Amniotic epithelial cell (primary cell): ENCODE measurements at regions not wholly inside any gene's neighbourhood (a gene's known extent, or its start where the extent isn't known, plus 50 kb on each side); places are given as distances from the start of the nearest gene placed in this dataset.

Experiments used
- DNase-seq: peaks from one replicate; pipeline ENCODE4 v3.0.0-alpha.2; 2010; ENCODE audit warnings: low read depth

DNA sequence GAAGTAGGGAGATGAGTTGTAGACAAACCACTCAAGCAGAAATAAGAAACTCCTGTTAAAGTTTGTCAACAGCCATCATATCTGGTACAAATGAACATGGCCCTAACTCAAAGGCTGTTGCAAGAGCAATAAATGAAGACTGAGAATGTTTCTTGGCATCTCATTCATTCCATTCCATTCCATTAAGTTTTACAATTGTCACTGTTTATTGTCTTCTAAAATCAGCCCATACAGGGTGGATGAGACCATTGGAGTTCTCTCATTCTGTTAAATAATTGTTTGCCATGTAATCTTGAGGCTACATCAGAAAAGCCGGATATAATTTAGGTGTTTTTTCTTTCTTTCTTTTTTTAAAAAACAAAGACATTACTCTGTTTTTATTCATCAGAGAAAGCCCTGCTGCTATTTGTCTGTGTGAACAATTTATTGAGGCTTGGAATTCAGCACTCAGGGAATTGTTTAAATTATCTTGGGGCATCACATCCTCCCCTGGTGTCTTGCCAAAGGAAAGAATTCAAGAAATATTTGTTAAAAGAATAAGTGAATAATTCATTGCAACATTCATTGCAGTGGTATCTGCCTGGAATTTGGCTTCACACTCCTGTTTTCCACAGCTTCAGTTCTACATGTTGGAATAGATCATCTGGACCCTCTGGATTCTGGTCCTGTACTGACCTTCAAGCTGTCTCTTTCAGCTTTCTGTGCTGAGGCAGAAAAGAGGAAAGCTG lies 604.5 kb downstream of the PLPP3 start:
- peak; percentile 84 for DNase-seq

DNA sequence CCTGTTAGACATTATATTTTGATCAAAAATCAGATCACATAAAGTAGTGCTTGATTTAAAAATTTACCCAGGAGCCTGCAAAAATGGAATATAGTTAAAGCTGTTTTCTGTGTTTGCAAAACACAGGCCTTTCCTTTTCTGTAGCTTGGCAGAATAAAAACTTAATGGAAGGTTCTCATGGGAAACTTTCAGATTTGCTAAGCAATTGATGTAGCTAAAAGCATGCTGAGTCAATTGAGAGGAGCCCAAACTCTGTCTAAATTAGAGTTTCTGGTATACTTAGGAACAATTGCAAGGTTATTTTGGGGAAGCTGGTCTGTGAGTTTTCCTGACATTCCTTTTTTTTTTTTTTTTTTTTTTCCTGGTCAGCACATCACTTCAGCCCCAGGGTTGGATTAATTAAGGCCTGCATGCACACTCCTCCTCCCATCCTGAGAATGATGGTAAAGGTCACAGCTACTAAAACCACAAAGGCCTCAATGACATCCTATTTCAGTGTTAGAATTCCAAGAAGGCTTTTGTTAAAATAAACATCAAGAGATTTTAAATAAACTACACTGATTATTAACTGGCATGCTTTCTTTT lies 608.7 kb downstream of the PLPP3 start:
- no peak for DNase-seq

DNA sequence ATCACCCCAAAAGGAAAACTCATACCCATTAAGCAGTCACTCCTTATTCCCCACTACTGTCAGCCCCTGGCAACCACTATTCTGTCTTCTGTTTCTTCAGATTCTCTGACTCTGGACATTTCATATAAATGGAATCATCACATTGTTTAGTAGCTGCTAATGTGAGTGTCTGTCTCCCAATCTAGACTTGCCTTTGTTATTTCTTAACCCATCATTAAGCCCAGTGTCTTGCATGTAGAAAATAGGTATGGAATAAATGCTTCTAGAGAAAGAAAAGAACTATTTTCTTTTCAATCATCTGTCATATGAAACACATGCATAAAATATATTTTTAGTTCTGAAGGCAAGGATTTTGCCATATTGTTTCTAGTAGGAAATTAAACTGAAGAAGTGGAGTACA lies 610.0 kb downstream of the PLPP3 start:
- DNase-seq, result no peak

DNA sequence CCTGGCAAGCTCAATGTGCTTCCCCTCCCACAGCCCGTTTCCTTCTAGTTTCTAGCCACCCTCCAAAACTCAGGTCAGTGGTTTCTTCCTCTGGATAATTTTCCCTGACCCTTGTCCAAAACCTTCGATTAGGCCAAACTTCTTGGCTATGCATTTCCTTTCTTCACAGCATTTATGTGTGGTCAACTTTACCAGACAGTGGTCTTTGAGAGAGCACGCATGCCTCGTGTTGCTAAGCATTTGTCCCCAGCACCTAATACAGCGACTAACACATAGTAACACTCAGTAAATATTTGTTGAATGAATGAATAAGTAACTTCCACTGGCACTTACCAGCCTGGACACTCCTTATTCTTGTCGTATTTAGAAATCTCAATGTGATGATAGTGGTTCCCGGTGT lies 610.7 kb downstream of the PLPP3 start:
- DNase-seq, result no peak

DNA sequence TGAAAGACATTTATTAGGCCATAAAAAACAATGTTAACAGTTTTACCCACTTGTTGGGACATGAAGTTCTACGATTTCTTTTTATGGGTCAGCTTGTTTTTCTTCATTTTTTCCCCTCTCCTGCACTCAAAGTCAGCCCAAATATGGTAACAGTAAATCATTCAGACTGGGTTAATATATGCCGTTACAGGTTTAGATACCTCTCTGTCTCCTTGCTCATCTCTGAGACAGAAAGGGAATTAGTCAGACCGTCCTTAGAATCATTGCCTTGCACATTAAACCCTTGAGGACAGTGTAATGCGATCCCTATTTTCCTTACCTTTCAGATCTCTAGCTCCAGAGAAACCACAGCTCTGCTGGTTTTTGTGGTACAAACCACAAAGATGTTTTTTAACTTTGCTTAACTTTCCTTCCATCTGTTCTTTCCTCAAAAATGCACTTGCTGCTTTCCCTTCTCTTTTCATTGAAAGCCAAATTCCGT lies 613.3 kb downstream of the PLPP3 start:
- DNase-seq, result peak; percentile 42

DNA sequence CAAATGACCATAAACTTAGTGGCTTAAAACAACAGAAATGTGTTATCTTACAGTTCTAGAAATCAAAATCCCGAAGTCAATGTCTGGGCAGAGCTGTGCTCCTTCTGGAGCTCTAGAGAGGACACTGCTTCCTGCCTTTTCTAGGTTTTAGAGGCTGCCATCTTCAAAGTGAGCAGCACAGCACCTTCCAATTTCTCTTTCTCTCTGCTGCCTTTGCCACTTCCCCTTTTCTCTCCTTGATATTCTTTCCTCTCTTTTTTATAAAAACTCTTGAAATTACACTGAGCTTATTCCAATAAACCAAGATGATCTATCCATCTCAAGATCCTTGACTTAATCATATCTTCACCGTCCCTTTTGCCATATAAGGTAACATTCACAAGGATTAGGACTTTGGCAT lies 616.9 kb downstream of the PLPP3 start:
- no peak for DNase-seq

DNA sequence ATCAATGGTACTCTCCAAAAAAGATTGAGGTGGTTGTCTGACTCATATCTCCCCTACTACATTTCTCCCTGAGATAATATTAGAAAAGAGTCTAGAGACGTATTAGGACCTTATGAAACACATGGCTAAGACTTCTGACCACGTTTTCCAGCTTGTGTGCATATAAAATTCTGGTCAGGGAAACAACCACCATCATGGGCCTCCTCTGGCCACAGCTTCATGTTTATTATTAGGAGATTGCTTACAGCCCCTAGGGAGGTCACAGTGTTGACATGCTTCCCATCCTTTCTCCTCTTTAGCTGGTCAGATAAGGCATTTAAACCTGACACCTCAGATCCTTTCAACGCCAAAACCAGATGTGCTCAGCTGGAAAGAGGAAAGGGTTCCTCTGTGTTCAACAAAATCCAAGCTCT lies 620.2 kb downstream of the PLPP3 start:
- no peak for DNase-seq

DNA sequence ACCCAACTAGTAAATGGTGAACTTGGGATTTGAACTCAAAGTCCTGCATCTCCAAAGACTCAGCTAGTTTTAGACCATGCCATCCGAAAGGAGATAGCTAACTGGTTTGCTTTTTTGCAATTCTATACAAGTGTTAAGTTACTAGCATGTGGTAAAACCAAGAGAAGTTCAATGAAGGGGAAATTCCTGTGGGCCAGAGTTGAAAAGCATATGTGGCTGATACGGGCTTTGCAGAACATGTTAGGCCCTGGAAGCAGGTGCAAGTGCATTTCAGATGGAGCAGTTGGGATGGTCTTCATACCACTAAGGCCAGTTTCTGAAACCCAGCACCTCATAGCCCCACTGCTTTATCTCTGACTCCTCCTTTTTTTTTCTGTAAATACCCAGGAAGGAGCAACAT lies 620.9 kb downstream of the PLPP3 start:
- no peak for DNase-seq

DNA sequence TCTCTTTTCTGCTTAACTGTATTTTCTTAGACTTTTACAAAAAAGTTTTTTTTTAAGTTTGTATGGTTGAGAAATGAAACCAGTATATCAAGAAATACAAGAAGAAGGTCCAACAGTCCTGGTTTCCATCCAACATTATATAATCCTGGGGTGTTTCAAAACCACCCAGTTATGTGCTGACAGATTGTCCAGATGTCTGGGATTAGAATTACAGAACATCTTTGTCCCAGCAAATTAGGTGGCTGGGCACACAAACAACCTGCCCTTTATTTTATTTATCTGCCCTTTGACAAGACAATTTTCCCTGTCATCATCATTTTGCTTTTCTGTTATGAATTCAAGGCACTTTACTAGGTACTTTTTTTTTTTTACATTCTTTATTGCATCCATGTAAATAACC lies 622.1 kb downstream of the PLPP3 start:
- DNase-seq, result peak; percentile 11

DNA sequence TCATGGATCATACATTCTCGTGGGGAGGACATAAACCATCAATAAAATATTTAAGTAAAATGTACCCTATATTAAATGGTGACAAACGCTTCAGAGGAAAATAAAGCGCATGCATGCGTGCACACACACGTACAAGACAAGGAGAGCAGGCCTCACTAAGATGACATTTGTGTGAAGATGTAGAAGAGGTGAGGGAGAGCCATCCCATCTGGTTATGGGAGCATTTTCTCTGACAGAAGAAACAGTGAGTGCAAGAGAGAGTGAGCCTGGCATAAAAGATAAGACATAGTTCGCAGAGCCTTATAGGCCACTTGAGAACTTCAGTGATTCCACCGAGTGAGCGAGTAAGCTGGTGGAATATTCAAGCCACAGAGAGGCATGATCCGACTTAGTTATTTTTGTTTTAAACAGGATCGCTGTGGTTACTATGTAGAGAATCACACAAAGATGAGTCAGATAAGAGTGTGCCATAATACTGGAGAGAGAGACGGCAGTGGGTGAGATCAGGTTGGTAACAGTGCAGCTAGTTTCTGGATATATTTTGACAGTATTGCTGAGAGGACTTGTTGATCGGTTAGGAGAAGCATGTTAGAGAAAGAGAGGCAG lies 624.2 kb downstream of the PLPP3 start:
- DNase-seq, result peak; percentile 75

DNA sequence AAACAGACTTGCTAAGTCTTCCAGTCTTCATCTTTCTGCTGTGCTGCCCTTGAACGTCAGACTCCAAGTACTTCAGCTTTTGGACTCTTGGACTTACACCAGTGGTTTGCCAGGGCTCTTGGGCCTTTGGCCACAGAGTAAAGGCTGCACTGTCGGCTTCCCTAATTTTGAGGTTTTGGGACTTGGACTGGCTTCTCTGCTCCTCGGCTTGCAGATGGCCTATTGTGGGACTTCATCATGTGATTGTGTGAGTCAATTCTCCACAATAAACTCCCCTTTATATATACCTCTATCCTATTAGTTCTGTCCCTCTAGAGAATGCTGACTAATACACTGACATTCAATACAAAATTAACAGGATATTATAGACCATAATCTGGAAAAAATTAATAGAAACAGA lies 628.1 kb downstream of the PLPP3 start:
- DNase-seq, result no peak

DNA sequence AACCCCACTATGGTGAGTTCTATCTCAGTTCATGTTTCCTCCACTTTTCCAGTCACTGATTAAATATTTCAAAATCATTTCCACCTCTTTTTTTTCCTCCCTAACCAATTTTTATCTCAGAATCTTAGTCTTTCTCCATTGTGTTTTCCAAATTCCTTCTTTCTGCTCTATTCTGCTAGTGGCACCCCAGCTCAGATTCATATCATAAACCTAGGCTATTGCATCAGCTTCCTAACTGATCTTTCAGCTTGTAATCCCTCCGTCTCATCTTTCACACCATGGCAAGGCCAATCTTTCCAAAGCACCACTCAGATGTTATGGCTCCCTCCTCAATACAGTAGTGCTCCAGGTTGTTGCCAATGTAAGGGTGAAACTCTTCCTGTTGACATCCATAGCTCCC lies 631.9 kb downstream of the PLPP3 start:
- no peak for DNase-seq

DNA sequence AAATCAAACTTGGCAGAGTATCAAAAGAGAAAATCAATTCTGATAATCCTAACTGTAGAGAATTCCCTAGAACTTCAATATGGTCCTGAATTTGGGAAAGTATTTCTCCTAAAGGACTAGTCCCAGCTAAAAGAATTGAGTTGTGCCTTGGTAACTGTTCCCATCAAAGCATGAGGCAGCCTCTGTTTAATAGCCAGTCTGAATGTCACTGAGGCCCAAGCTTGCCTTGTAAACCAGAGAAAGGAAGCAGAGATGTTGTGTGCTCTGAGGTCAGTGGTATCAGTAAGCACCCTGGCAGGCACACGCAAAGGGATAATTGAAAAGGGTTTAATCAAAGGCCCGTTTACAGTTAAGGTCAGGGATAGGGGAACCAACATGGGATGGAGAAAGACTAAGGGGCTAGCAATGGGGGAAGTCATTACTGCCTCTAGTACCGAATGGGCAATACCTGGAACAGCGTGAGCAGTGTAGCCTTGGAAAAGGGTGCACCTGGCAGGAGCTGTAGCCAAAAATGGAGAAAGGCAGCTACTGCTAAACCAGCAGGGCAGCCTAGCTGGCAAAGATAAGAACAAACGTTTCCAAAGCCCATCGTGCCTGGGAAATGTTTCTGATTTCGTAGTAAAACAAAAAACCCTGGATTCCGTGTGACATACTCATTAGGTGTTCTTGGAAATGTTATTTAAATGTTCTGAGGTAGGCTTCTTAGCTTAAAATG lies 635.5 kb downstream of the PLPP3 start:
- DNase-seq, result no peak

DNA sequence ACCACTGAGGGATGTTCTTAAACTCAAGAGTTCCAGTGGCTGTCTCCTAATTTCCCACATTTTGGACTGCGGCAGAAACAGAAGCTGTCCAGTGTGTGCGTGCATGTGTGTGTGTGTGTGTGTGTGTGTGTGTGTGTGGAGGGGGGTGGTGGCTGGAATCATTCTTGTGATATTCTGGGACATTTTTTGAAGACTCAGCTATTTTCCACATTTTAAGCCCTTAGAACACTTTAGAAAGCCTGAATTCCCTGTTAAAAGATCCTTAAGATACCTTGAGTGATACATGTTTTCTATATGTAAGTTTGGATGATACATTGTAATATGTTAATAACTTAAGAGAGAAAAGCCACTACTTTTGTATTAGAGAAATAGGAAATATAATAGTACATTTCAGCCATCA lies 636.4 kb downstream of the PLPP3 start:
- no peak for DNase-seq

DNA sequence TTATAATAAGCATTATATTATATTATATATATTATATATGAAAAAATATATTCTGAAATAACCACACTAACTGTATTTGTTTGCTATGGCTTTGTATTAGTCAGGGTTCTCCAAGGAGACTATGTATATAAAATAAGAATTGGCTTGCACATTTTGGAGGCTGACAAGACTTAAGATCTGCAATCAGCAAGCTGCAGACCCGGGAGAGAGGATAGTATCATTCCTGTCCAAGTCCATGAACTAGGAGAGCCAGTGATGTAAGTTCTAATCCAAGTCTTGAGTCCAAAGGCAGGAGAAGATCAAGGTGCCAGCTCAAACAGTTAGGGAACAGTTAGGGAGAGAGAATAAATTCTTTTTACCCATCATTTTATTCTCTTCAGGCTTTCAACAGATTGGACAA lies 639.5 kb downstream of the PLPP3 start:
- no peak for DNase-seq

DNA sequence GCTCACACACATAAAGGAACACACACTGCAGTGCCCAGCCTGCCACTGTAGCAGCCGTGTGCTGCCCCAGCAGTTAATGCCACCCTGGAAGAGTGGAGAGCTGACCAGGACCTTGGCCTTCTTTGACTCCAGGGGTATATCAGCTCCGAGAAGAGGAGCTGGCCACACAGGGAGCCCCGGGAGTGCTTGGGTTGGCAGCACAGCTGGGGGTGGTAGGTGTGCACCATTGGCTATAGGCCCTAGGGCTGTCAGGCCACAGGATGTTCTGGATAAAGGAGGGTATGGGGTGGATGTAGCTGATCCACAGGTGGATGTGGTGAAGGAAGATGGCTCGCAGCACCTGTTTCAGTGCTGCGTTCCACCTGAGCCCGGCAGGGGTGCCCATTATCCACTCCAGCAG lies 640.5 kb downstream of the PLPP3 start:
- DNase-seq, result no peak

DNA sequence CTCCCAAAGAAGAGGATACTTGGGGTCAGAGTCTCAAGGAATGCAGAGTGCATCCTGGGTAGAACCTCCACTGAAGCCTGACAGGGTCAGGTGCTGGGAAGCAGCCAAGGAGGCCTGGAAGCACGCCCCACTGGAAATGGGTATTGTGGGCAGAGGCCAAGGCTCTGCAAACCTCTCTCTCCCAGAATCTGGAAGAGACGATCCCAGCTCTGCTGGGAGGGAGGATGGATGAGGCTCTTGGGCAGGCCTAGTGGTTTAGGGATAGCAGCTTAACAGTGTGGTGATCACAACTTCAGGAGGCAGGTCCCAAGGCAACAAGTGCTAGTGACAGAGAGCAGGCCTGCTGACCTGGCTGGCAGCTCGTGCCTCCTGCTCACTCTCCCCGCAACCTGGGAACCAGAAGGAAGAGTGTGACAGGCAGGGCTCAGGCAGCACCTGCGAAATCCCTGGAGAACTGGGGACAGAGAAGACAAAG lies 641.0 kb downstream of the PLPP3 start:
- DNase-seq, result no peak

DNA sequence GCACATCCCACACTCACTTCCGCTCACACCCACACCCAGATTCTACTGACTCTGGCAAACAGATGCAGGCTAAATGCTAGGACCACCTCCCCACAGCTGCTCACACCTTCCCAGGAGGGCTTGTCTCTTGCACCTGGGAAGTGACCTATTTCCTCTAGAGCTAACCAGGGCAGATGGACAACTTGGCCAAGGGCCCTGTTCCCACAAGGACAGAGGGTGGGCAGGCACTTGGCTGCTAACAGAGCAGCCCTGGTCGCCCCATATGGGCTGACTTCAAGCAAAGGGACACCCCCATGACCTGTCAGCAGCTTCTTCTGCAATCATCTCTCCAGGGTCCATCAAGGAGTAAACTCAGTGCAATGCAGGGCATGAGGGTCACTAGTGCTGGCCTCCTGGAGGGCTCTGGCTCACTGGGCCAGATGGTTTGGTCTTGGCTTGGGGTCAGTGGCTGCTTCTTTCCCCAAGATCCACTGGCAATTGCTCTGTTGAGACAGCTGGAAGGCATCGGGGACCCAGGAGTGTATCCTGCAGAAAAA lies 641.5 kb downstream of the PLPP3 start:
- DNase-seq, result no peak

DNA sequence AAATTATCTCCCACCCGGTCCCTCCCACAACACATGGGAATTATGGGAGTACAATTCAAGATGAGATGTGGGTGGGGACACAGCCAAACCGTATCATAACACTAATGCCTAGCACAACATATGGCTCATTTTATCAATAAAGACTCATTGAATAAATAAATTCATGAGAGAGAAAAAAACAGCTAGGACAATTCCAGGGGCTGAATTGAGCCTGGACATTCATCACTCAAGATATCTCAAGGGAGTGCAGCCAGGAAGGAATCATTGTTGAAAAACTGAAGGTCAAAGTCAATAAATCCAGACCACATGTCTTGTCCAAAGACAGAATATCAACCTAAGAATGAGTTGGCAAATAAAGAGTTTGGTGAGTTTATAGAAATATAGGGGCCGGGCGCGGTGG lies 644.1 kb downstream of the PLPP3 start:
- no peak for DNase-seq

DNA sequence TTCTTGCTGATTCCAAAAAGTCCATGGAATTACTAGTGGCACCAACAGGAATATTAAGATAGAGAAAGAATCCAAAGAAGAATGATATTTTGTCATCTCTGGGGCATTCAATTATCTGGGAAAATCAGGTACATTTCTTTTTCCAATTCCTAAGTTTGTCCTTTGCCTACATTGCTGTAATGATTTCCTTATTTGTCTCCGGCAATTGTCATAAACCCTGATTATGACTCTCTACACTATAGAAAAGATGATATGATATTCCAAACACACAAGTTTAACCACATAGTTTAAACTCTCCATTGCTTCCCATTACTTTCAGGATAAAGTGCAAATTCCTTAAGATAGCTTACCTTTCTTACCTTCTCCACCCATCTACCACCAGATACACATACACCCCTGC lies 647.0 kb downstream of the PLPP3 start:
- no peak for DNase-seq

DNA sequence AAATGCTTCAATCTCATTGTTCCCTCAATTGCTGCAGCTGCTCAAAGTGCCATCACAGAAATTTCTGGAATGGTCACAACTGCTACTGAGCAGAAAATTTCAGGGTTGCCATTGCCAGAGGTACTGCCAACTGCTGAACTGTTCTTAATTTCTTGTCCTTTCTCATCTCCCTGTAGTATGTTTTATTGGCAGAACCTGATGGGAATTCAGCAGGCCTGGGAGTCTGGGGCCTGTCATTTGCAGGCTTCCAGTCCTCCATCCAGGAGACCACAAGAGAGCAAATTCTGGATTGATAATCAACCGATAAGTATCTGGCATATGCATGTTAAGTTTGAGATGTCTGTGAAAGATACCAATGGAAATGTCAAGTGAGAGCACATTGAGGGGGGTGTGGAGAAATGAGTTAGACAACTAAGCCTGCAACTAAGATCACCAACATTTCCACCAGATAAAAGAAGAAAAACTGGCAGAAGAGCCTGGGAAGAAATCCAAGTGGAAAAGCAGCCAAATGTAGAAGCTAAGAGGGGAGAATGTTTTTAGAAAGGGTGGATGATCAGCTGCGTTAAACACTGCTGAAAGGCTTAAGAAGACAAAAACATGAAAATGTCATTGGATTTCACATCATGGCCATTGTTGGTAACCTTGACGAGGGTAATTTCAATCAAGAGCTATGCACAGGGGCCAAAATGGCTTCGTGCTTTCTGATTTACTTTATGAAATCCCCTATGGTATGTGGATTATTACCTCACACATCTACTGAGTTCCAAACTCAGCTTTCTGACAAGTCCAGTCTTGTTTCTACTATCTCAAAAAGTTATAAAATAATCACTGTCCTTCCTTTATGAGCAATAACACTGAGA lies 648.1 kb downstream of the PLPP3 start:
- peak; percentile 17 for DNase-seq

DNA sequence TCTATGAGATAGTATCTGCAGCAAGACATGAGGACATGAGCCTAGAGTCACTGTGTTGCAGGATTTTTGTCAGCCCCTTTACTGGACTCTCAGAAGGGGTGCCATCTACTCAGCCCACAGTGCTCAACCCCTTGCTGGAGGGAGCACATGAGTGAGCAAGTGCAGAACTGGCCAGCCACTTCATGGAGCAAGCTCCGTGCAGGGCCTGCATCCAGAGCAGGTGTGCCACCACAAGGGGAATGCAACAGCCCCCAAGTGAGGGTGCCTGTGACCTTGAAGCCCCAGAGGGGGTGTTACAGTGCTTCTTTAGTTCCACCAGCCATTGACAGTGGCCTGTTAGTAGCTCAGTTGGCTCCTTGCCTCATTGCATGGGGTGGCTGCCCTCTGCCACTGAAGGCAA lies 649.7 kb downstream of the PLPP3 start:
- no peak for DNase-seq
